A549 (cell line): ENCODE measurements at regions not wholly inside any gene's neighbourhood (a gene's known extent, or its start where the extent isn't known, plus 50 kb on each side); places are given as distances from the start of the nearest gene placed in this dataset.

Experiments used
- ATAC-seq, 2 experiments: fragments of 200-7000 bp in 1 of 2; fragments of >200 bp in 1 of 2; cut with Nextera tagmentation in 1 of 2; cut with Tn5 transposase in 1 of 2; 3 replicates each; pipeline versions ENCODE4 v1.8.0 to v1.9.1; 2018 to 2020; ENCODE audit warnings: mild to moderate bottlenecking in 1 of 2, moderate library complexity in 1 of 2
- CTCF ChIA-PET: fragments of 300-600 bp; sonication (Branson Sonifier 250); formaldehyde crosslinking; extraction: SDS; loops from one replicate; lab custom pipeline; 2021; ENCODE audit warnings: antibody characterized with exemption, inconsistent platforms; lab: Yijun Ruan, JAX
- POLR2A ChIA-PET: fragments of 350-600 bp; formaldehyde crosslinking; extraction: SDS; loops from one replicate; lab custom pipeline; 2021; ENCODE audit warnings: antibody characterized with exemption, inconsistent platforms; lab: Yijun Ruan, JAX
- DNase-seq, 2 experiments: peaks; one replicate each; pipeline versions ENCODE4 v3.0.0 to v3.0.0-alpha.2; 2011 to 2016; ENCODE audit warnings: low read depth in 1 of 2, low spot score in 1 of 2
- FAIRE-seq: peaks from 2 replicates; lab custom pipeline; 2011; peaks lifted over from hg19 to GRCh38; lab: Jason Lieb, UNC
- H3K27ac ChIP-seq, 2 experiments: fragments of >200 bp; sonication (Bioruptor Twin); formaldehyde crosslinking; 3 replicates each; pipeline ENCODE4 v1.5.1; 2016 to 2017
- H3K4me1 ChIP-seq: fragments of >200 bp; sonication (Bioruptor Twin); formaldehyde crosslinking; 3 replicates; pipeline ENCODE4 v1.6.1; 2016
- H3K4me2 ChIP-seq: fragments of >200 bp; sonication (Bioruptor Twin); formaldehyde crosslinking; 3 replicates; pipeline ENCODE4 v1.6.1; 2016
- H3K4me3 ChIP-seq: fragments of >200 bp; sonication (Bioruptor Twin); formaldehyde crosslinking; 3 replicates; pipeline ENCODE4 v1.5.1; 2016
- H3K9me3 ChIP-seq: fragments of >200 bp; sonication (Bioruptor Twin); formaldehyde crosslinking; 3 replicates; pipeline ENCODE4 v1.6.1; 2016
- ATOH8 ChIP-seq: fragments of 250-450 bp; sonication (Bioruptor Pico); IDR thresholded peaks from 2 replicates; pipeline ENCODE4 v1.5.0; 2020; ENCODE audit warnings: low read depth, mild to moderate bottlenecking, moderate library complexity
- CBX8 ChIP-seq: fragments of 200-600 bp; sonication (generic); IDR thresholded peaks from 2 replicates; pipeline ENCODE4 v1.6.1; 2016
- E2F6 ChIP-seq: IDR thresholded peaks from 2 replicates; pipeline ENCODE4 v1.6.1; 2012; ENCODE audit warnings: low read depth, borderline replicate concordance
- EP300 ChIP-seq, 2 experiments: fragments of >200 bp; sonication (Bioruptor Twin); formaldehyde crosslinking; IDR thresholded peaks; 2 replicates in 1 of 2; 3 replicates in 1 of 2; pipeline ENCODE4 v1.6.1; 2016 to 2017
- FOXS1 ChIP-seq: fragments of 250-450 bp; sonication (Bioruptor Pico); IDR thresholded peaks from 2 replicates; pipeline ENCODE4 v1.5.0; 2020; ENCODE audit warnings: mild to moderate bottlenecking, moderate library complexity
- GATA3 ChIP-seq: IDR thresholded peaks from 2 replicates; pipeline ENCODE4 v1.6.1; 2012; ENCODE audit warnings: borderline replicate concordance
- JUN ChIP-seq, 2 experiments: fragments of >200 bp; sonication (Bioruptor Twin); formaldehyde crosslinking; IDR thresholded peaks; 2 replicates in 1 of 2; 3 replicates in 1 of 2; pipeline ENCODE4 v1.6.1; 2016 to 2017
- JUNB ChIP-seq: fragments of >200 bp; sonication (Bioruptor Twin); formaldehyde crosslinking; IDR thresholded peaks from 2 replicates; pipeline ENCODE4 v1.6.1; 2016
- KDM1A ChIP-seq: fragments of 200-600 bp; sonication (generic); IDR thresholded peaks from 2 replicates; pipeline ENCODE4 v1.6.1; 2016; ENCODE audit warnings: low read depth, mild to moderate bottlenecking
- MAFK ChIP-seq: fragments of 450-650 bp; IDR thresholded peaks from 2 replicates; pipeline ENCODE4 v1.6.1; 2014; ENCODE audit not compliant: partially characterized antibody
- MAZ ChIP-seq: fragments of 150-350 bp; IDR thresholded peaks from 2 replicates; pipeline ENCODE4 v1.6.1; 2014; ENCODE audit warnings: antibody characterized with exemption, low read depth, low read length, borderline replicate concordance
- MYC ChIP-seq: IDR thresholded peaks from 2 replicates; pipeline ENCODE4 v1.6.1; 2012; ENCODE audit warnings: mild to moderate bottlenecking, inconsistent platforms, low read length, improper control_type of control experiment, borderline replicate concordance
- NPAS2 ChIP-seq: fragments of 250-450 bp; sonication (Bioruptor Pico); IDR thresholded peaks from 2 replicates; pipeline ENCODE4 v1.8.0; 2022; ENCODE audit warnings: mild to moderate bottlenecking, moderate library complexity, borderline replicate concordance
- POLR2AphosphoS2 ChIP-seq: conservative IDR thresholded peaks from 2 replicates; pipeline ENCODE4 v1.6.1; 2012; ENCODE audit warnings: low read length, improper control_type of control experiment, inconsistent platforms
- RARB ChIP-seq: fragments of 250-450 bp; sonication (Bioruptor Pico); IDR thresholded peaks from 2 replicates; pipeline ENCODE4 v1.8.0; 2021; ENCODE audit warnings: mild to moderate bottlenecking, moderate library complexity
- REST ChIP-seq: fragments of 200-600 bp; sonication (generic); IDR thresholded peaks from 2 replicates; pipeline ENCODE4 v1.6.1; 2016; ENCODE audit warnings: antibody characterized with exemption, mild to moderate bottlenecking, moderate library complexity
- SMC3 ChIP-seq: fragments of >200 bp; sonication (Bioruptor Twin); formaldehyde crosslinking; IDR thresholded peaks from 3 replicates; pipeline ENCODE4 v1.6.1; 2018; ENCODE audit warnings: inconsistent platforms
- ZC3H11A ChIP-seq: fragments of 450-650 bp; IDR thresholded peaks from 2 replicates; pipeline ENCODE4 v1.6.1; 2014; ENCODE audit warnings: antibody characterized with exemption, mild to moderate bottlenecking
- ZFP36 ChIP-seq: fragments of 450-650 bp; IDR thresholded peaks from 2 replicates; pipeline ENCODE4 v1.6.1; 2014; ENCODE audit warnings: borderline replicate concordance; ENCODE audit not compliant: partially characterized antibody
- WGBS: methylation state at CpG from one replicate; pipeline ENCODE4 v1.1.6; 2017; ENCODE audit errors: missing lambda C conversion rate; 5-methylcytosine and 5-hydroxymethylcytosine counted together

GRCh38 chr3:18510947-18511346 lies 85.8 kb upstream of the SATB1 start:
- ChIA-PET CTCF (no interaction called here), POLR2A (no interaction called here)
- Histone ChIP-seq H3K27ac (no peak overlapping the region), H3K4me1 (no peaks in the 10 kb centered on the region), H3K4me2 (no peak overlapping the region), H3K4me3 (no peak overlapping the region), H3K9me3 (no peaks in the 10 kb centered on the region)
- FAIRE-seq (no peak), ATAC-seq (no peak), DNase-seq (no peak)
- under 1% methylated on average over 3 of the region's 3 CpGs for WGBS
- TF ChIP-seq KDM1A: no peak
- TF ChIP-seq SMC3: no peak
- TF ChIP-seq ZFP36: no peak
- no peak for TF ChIP-seq JUN (IDR thresholded peaks at IDR 0.05)
- no peak for TF ChIP-seq ATOH8 (CRISPR knock-in tag)
- no peak for TF ChIP-seq MYC
- TF ChIP-seq MAZ: no peak
- TF ChIP-seq CBX8: no peak
- TF ChIP-seq REST: no peak
- no peak for TF ChIP-seq FOXS1 (CRISPR knock-in tag)

- FAIRE-seq (no peak), DNase-seq (no peak), ATAC-seq (no peak)
- TF ChIP-seq EP300 (IDR thresholded peaks at IDR 0.05) (no peak), POLR2AphosphoS2 (no peak), ATOH8 (CRISPR knock-in tag) (no peak), CBX8 (no peak), NPAS2 (CRISPR knock-in tag) (no peak), E2F6 (no peak), GATA3 (no peak), MAZ (no peak), JUNB (no peak), ZC3H11A (no peak), RARB (no peak)
- no peaks in the 10 kb centered on the region for H3K4me1 ChIP-seq
- POLR2A ChIA-PET: no interaction called here
- H3K9me3 ChIP-seq: no peaks in the 10 kb centered on the region
- CTCF ChIA-PET: no interaction called here
- no peak overlapping the region for H3K4me2 ChIP-seq
- WGBS: 0% methylated on average over 2 of the region's 2 CpGs
- no peak overlapping the region for H3K4me3 ChIP-seq
- H3K27ac ChIP-seq: no peak overlapping the region
Observed at GRCh38 chr3:18507333-18507732, 82.2 kb upstream of the SATB1 start.

GRCh38 chr3:18505056-18505455 lies 79.9 kb upstream of the SATB1 start:
- H3K27ac ChIP-seq: no peak overlapping the region
- H3K4me3 ChIP-seq: no peak overlapping the region
- no peak overlapping the region for H3K4me2 ChIP-seq
- DNase-seq (no peak), ATAC-seq (no peak), FAIRE-seq (no peak)
- H3K4me1 ChIP-seq: no peaks in the 10 kb centered on the region
- no peaks in the 10 kb centered on the region for H3K9me3 ChIP-seq
- ChIA-PET CTCF (no interaction called here), POLR2A (no interaction called here)
- peak; percentile 22 for TF ChIP-seq MAFK
- TF ChIP-seq POLR2AphosphoS2: no peak
